NCI-H460 (cell line): ENCODE measurements at regions not wholly inside any gene's neighbourhood (a gene's known extent, or its start where the extent isn't known, plus 50 kb on each side); places are given as distances from the start of the nearest gene placed in this dataset.

Experiments
- DNase-seq: peaks from one replicate; pipeline ENCODE4 v3.0.0-alpha.2; 2016; ENCODE audit warnings: low read depth; ENCODE audit errors: extremely low read depth
- small RNA-seq, 2 experiments: library from RNA; depleted of rRNA; stranded (forward); fragments of <200 nt; gene quantifications; one replicate each; pipeline ENCODE3, GENCODE V24; 2014

- DNase-seq: no peak
Observed at GRCh38 chr3:8444883-8445282, 56.7 kb upstream of the LMCD1 start.

- no peak for DNase-seq
Observed at GRCh38 chr3:8445861-8446260, 55.8 kb upstream of the LMCD1 start.

GRCh38 chr3:8446845-8447244 lies 54.8 kb upstream of the LMCD1 start:
- no peak for DNase-seq

- no peak for DNase-seq
Observed at GRCh38 chr3:8450618-8451017, 51.0 kb upstream of the LMCD1 start.

GRCh38 chr3:8451696-8452095 lies 49.9 kb upstream of the LMCD1 start:
- no peak for DNase-seq

Small RNA genes in the stretch of these regions (small RNA-seq; reads per million reads assigned to genes)
- 0 reads per million in 2 experiments for gene RNU4ATAC17P
